Kidney glomerular epithelial cell (primary cell): ENCODE measurements at regions not wholly inside any gene's neighbourhood (a gene's known extent, or its start where the extent isn't known, plus 50 kb on each side); places are given as distances from the start of the nearest gene placed in this dataset.
"Not testable (repeated sequence)": the region's sequence is repeated elsewhere in the genome, so short reads cannot be mapped to it uniquely, and the experiment has no call there.

Source experiments
- DNase-seq: peaks from one replicate; lab custom pipeline; 2025; lab: John Stamatoyannopoulos, UW

- DNase-seq: no peak
These were observed 94.7 kb upstream of the SRD5A3 start for GRCh38 chr4:55251342-55251741.

GRCh38 chr4:55251896-55252295 lies 94.1 kb upstream of the SRD5A3 start:
- DNase-seq: no peak

GRCh38 chr4:55253948-55254593 lies 92.0 kb upstream of the SRD5A3 start:
- DNase-seq: no peak

- DNase-seq: no peak
These were observed 90.9 kb upstream of the SRD5A3 start for GRCh38 chr4:55255179-55255578.

- DNase-seq: no peak
These were observed 89.3 kb upstream of the SRD5A3 start for GRCh38 chr4:55256787-55257186.

- DNase-seq: no peak
These were observed 87.7 kb upstream of the SRD5A3 start for GRCh38 chr4:55258152-55258865.

- no peak for DNase-seq
These were observed 86.7 kb upstream of the SRD5A3 start for GRCh38 chr4:55259294-55259693.

GRCh38 chr4:55269470-55269869 lies 76.6 kb upstream of the SRD5A3 start:
- no peak for DNase-seq

DNA sequence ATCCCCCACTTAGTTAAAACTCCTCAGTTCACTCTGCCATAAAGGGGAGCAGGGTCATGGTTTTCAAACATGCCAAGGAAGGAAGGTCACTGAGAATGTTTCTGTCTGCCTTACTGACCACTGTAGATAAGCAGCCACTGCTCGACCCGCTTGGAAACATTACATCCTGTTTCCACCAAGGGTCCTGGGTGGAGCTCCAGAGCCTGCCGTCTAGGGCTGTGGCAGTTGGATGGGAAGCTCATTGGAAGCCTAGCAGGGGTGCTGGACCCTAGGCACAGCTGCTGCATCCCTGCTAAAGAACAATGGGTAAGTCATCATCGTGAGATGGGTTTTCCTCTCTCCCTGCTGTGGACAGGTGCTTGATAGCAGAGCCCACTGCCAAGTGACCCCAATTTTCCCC lies 76.0 kb upstream of the SRD5A3 start:
- DNase-seq: no peak

DNA sequence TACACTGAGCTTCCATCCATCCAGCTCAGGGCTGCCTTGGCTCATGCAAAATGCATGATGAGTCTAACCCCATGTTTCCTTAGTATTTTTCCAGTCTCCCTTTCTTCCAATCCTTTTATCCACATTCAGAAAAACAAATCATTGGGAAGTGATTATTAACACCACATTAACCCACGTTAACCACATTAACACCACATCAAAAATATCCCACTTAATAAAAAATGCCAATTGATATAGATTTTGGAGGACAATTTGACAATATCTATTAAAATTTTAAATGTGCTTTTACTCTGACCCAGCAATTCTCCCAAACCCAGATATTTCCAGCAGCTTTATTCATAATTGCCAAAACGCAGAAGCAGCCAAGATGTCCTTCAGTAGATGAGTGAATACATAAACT lies 75.6 kb upstream of the SRD5A3 start:
- DNase-seq: no peak

GRCh38 chr4:55272102-55272501 lies 73.9 kb upstream of the SRD5A3 start:
- DNase-seq: no peak

- no peak for DNase-seq
These were observed 73.5 kb upstream of the SRD5A3 start for GRCh38 chr4:55272589-55272988.

DNA sequence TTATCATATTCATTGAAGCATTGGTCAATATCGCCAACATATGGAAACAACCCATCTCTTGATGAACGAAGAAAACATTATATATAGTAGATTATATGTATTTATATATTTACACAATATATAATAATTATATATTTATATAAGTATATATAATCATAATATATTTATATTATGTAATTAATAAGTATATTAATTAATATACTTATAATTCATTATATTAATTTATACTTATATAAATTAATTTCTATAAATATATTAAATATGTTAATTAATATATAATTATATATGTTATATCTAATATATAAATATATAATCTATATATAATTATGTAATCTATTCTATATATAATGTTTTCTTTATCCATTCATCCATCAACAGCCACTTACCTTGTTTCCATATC lies 69.0 kb upstream of the SRD5A3 start:
- DNase-seq: no peak

DNA sequence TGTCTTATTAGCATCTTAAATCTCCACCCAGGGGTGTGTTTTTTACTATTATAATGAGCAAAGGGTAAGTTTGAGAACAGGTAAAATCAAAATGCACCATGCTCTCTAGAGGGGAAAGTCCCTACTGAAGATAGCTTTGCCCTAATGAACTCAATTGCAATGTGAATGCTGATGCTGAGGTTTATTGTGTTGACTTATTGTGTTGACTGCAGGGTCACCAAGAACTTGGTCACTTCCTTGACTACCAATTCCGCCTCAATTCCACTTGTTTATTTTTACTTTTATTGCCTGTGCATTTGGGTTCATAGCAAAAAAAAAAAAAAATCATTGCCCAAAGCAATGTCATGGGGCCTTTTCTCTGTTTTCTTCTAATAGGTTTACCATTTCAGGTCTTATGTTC lies 67.7 kb upstream of the SRD5A3 start:
- no peak for DNase-seq

DNA sequence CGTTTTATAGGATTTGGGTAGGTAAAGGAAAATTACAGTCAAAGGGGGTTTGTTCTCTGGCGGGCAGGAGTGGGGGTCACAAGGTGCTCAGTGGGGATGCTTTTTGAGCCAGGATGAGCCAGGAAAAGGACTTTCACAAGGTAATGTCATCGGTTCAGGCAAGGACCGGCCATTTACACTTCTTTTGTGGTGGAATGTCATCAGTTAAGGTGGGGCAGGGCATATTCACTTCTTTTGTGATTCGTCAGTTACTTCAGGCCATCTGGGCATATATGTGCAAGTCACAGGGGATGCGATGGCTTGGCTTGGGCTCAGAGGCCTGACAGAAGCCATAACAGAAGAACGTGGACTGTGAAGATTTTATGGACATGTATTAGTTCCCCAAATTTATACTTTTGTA lies 65.6 kb upstream of the SRD5A3 start:
- DNase-seq: not testable (repeated sequence)

GRCh38 chr4:55281118-55281683 lies 64.8 kb upstream of the SRD5A3 start:
- not testable (repeated sequence) for DNase-seq

DNA sequence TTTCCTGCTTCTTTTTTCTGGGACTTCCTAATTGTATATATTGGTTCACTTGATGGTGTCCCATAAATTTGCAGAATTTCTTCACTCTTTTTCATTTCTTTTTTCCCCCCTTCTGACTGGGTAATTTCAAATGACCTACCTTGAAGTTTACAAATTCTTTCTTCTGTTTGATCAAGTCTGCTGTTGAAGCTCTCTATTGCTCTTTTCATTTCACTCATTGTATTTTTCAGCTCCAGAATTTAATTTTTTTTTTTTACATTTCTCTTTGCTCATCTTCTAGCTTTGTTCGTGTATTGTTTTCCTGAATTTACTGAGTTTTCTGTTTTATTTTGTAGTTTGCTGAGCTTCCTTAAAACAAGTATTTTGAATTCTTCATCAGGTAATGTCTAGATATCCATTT lies 61.7 kb upstream of the SRD5A3 start:
- no peak for DNase-seq

DNA sequence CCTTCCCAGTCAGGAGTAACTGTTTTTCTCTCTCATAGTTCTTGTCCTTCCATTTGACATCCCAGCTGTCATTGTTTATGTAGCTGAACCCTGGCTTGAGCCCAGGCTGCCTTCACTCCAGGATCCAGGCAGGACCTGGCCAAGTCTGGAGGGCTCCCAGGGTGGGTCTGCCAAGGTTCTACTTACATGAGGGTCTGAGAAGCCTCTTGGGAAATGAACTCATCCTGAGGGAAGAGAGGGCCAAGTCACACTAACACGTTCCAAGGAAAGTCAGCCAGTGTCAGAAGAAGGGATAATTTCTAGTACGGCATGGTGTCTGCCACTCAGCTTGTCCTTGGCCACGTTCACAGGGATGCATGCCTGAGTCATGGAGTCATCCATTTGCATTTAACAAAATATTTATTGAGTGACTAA lies 54.8 kb upstream of the SRD5A3 start:
- no peak for DNase-seq

DNA sequence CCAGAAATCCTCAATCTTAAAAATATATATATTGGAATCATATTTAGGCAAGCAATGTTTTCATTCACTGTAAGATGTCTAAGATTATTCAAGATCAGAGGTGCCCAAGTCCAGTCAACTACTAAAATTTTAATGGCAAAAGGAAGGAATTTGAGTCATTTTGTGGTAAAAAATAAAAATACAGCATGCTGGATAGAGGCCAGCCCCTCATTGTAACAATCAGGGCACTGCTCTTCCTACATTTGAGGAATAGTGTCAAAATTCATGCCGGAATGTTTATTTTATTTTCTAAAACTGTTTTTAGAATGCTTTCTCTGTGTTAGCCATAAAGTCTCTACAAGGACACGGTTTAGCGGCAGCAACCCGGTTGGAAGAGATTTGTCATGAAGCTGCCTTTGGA lies 49.9 kb upstream of the SRD5A3 start:
- no peak for DNase-seq
